Pons (tissue), 1 donor: ENCODE measurements at regions not wholly inside any gene's neighbourhood (a gene's known extent, or its start where the extent isn't known, plus 50 kb on each side); places are given as distances from the start of the nearest gene placed in this dataset.

ENCODE experiments used
- DNase-seq: peaks from one replicate; pipeline ENCODE4 v3.0.0-alpha.2; 2016; ENCODE audit warnings: low spot score

GRCh38 chr5:60335913-60336312 is 364.1 kb downstream of the DEPDC1B start:
- no peak for DNase-seq

- no peak for DNase-seq
Measured at GRCh38 chr5:60334281-60334713, 365.7 kb downstream of the DEPDC1B start.

GRCh38 chr5:60333005-60333571 is 366.9 kb downstream of the DEPDC1B start:
- DNase-seq: no peak

GRCh38 chr5:60332244-60333004 is 367.5 kb downstream of the DEPDC1B start:
- DNase-seq: no peak

GRCh38 chr5:60330236-60330635 is 369.7 kb downstream of the DEPDC1B start:
- no peak for DNase-seq

GRCh38 chr5:60325870-60326269 is 374.1 kb downstream of the DEPDC1B start:
- no peak for DNase-seq

GRCh38 chr5:60323596-60323995 is 376.4 kb downstream of the DEPDC1B start:
- DNase-seq: no peak

GRCh38 chr5:60312098-60312497 is 387.9 kb downstream of the DEPDC1B start:
- DNase-seq: no peak

- no peak for DNase-seq
Measured at GRCh38 chr5:60299944-60300343, 400.0 kb downstream of the DEPDC1B start.

GRCh38 chr5:60297658-60298057 is 402.3 kb downstream of the DEPDC1B start:
- DNase-seq: no peak

GRCh38 chr5:60295423-60295822 is 401.9 kb upstream of the PDE4D start:
- peak; percentile 45 for DNase-seq

GRCh38 chr5:60293518-60293917 is 400.0 kb upstream of the PDE4D start:
- DNase-seq: no peak

- DNase-seq: peak; percentile 85
Measured at GRCh38 chr5:60287174-60287771, 393.7 kb upstream of the PDE4D start.

GRCh38 chr5:60285910-60286309 is 392.4 kb upstream of the PDE4D start:
- DNase-seq: no peak

GRCh38 chr5:60280943-60281342 is 387.4 kb upstream of the PDE4D start:
- no peak for DNase-seq

GRCh38 chr5:60277941-60278340 is 384.4 kb upstream of the PDE4D start:
- DNase-seq: no peak

- DNase-seq: no peak
Measured at GRCh38 chr5:60274747-60275146, 381.2 kb upstream of the PDE4D start.

- DNase-seq: no peak
Measured at GRCh38 chr5:60271517-60271916, 378.0 kb upstream of the PDE4D start.

- no peak for DNase-seq
Measured at GRCh38 chr5:60267907-60268306, 374.4 kb upstream of the PDE4D start.

- DNase-seq: no peak
Measured at GRCh38 chr5:60263346-60263745, 369.8 kb upstream of the PDE4D start.

GRCh38 chr5:60262576-60263295 is 369.2 kb upstream of the PDE4D start:
- no peak for DNase-seq

- no peak for DNase-seq
Measured at GRCh38 chr5:60261732-60262131, 368.2 kb upstream of the PDE4D start.

GRCh38 chr5:60260658-60261057 is 367.1 kb upstream of the PDE4D start:
- DNase-seq: no peak
